ENCODE measurements at regions not wholly inside any gene's neighbourhood (a gene's known extent, or its start where the extent isn't known, plus 50 kb on each side); places are given as distances from the start of the nearest gene placed in this dataset.

- no peak for DNase-seq (ENCODE audit: low read depth)
These were observed 382.7 kb downstream of the SFMBT2 start for GRCh38 chr10:7027913-7028808.

DNA sequence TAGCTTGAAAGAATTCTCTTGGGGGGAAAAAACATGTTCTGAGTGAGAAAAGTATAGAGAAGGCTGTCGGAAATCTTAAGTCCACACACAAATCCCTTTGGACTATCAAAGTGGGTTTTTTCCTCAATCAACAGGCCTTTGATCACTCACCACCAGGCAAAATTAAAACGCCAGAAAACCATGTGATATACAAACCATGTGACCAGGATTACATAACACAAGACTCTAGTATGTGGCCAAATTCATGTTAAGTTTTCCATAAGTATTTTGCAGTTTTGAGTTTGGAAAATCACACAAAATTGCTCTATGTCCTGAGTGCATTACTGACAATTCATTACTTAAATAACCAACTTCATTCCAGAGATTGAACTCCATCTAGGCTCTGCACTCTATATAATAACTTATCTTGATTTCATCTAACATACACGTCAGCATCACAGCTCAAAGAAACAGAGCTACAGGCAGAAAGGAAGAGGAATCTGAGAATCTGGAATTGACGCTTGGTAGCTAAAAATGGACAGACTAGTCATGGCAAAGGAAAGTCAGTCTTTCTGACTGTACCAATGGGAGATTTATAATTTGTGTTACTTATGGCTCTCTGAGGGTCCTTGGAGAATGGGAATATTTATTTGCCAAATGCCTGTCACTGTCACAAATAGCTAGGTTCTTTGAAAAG lies 383.5 kb downstream of the SFMBT2 start:
- DNase-seq (ENCODE audit: low read depth), result no peak

GRCh38 chr10:7026818-7027217 lies 384.0 kb downstream of the SFMBT2 start:
- no peak for DNase-seq (ENCODE audit: low read depth)

DNA sequence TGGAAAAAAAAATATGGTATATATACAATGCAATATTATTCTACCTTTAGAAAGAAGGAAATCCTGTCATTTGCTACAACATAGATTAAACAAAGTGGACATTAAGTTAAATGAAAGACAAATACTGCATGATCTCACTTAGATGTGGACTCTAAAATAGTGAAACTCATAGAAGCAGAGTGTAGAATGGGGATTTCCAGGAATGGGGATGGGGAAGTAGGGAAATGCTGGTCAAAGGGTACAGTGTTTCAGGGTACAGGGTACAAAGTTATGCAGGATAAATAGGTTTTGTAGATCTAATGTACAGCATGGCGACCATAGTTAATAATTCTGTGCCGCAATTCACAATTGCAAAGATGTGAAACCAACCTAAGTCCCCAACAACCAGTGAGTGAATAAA lies 385.5 kb downstream of the SFMBT2 start:
- no peak for DNase-seq (ENCODE audit: low read depth)

GRCh38 chr10:7015457-7015856 lies 395.4 kb downstream of the SFMBT2 start:
- DNase-seq (ENCODE audit: low read depth), result no peak

DNA sequence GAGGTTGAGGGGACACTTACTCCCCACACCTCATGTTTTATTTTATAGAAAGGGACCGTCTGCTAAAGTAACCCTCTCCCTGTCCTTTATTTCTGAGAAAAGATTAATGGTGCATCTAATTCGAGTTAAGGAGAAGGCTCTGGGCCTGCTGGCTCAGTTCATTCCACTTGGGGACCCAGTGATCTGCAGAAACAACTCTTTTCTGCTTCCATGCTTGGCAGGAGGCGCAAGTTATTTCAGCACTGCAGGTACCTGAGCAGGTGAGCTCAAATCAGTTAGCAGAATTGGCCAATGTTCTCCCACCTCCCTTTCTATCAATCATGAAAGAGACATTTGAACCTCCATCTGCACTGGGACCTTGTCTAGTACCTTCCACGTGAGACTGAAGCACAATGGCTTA lies 396.1 kb downstream of the SFMBT2 start:
- no peak for DNase-seq (ENCODE audit: low read depth)

DNA sequence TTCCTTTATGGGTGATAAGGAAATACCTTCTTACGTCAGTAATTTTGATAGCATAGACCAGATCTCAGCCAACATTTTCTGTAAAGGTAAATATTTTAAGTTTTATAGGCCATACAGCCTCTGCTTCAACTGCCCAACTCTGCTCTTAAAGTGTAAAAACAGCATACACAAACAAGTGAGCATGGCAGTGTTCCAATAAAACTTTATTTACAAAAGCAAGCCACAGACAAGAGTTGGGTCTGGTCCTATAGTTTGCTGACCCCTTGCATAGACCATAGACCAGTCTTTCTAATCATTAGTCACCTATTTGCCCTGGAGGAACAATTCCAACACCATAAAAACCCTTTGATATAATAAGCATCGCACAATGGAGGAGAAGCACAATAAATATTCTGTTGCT lies 398.8 kb downstream of the SFMBT2 start:
- no peak for DNase-seq (ENCODE audit: low read depth)

DNA sequence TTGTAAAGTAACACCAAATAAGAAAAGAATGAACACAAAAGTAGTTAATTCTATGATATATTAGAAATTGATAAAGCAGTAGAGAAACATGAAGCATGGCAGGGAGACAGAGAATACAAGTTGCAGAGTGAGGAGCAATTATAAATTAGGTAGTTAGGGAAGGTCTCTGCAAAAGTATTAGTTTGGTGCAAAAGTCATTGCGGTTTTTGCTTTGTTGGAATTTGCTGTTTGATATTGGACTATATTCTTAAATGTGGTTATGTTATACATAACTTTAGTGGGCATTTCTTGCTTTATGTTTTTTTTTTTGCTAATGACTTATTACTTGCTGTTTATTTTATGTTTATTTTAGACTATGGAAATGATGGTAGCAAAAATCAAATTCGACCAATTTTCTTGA lies 402.2 kb downstream of the SFMBT2 start:
- no peak for DNase-seq (ENCODE audit: low read depth)

GRCh38 chr10:7007600-7008190 lies 403.1 kb downstream of the SFMBT2 start:
- no peak for DNase-seq (ENCODE audit: low read depth)

- DNase-seq (ENCODE audit: low read depth), result no peak
These were observed 404.3 kb downstream of the SFMBT2 start for GRCh38 chr10:7006566-7006965.

DNA sequence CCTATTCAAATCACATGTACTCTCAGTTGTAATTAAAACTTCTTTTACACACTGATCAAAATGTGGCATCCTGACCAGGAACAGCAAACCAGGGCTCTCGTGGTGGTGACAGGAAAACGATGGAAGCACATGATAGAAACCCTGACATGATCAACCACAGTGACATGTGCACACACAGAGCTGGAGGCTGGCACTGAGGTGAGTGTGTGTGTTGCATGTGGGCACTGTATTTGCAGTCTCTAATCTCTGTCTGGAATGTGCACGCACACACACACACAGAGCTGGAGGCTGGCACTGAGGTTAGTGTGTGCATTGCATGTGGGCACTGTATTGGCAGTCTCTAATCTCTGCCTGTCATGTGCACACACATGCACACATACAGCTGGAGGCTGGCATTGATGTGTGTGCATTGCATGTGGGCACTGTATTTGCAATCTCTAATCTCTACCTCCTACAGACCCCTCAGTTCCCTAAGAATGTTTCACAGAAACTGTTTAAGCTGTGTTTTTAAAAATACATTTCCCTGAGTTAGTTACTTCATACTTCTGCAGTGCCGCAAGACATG lies 406.9 kb downstream of the SFMBT2 start:
- no peak for DNase-seq (ENCODE audit: low read depth)

DNA sequence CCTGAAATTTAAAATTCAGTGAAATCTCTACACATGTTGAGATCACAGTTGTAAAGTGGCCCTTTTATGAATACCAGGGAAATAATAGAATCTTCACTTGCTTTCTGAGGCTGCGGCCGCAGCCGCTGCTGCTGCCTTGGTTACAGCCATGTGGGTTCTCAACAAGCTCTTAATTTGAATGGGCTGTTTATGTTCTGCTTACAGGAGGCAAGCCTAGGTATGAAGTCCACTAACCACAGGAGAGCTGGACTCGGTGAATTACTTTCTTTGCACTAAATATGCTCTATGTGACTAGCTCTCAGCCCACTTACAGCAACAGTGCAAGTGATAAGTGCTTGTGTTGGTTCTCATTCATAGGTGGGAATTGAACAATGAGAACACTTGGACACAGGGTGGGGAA lies 410.8 kb downstream of the SFMBT2 start:
- no peak for DNase-seq (ENCODE audit: low read depth)

DNA sequence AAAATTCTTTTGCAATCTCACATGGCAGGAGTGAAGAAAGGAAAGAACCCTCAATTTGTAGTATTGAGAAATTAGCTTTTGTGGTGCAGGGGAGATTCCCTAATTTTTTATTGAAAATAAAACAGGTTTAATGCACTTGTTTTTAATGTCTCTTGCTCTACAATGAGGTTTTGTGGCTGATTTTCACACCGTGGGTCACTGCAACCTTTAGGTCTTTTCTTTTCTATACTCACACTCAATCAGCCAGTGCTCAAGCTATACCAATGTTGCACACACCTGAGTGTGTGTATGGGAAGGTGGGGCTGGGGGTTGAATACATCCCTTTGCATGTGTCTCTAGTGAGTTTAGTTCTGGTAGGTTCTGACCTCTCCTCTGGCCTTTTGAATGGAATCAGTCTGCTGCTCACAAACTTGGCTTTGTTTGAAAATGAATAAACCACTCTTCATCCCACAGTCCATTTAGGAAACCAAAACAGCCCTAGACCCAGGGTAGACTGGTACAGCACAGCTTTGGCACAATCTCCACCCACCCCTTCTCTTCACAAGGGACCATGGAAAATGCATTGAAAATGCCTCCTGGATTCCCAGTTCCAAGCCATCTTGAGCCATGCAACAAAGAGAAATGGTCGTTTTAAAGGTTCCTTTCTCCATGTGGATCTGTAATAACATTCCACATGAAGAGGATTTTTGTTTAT lies 411.5 kb downstream of the SFMBT2 start:
- DNase-seq (ENCODE audit: low read depth), result no peak

DNA sequence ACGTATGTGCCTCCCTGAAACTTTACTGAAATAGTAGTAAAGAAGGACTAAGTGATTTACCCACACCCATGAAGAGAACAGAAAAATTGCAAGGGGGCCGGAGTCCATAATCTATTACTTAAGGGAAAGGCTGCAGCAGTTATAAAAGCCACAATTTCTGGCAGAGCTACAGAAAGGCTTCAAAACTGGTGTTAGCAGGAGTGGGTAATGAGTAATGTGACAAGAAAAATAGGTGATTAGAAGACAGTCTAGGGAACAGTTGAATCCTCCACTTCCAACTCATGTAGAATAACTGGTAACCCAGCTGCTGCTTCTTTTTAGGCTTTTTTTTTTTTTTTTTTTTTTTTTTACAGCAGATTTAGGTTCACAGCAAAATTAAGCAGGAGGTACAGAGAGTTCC lies 413.3 kb downstream of the SFMBT2 start:
- no peak for DNase-seq (ENCODE audit: low read depth)

- no peak for DNase-seq (ENCODE audit: low read depth)
These were observed 414.4 kb downstream of the SFMBT2 start for GRCh38 chr10:6996431-6996830.

DNA sequence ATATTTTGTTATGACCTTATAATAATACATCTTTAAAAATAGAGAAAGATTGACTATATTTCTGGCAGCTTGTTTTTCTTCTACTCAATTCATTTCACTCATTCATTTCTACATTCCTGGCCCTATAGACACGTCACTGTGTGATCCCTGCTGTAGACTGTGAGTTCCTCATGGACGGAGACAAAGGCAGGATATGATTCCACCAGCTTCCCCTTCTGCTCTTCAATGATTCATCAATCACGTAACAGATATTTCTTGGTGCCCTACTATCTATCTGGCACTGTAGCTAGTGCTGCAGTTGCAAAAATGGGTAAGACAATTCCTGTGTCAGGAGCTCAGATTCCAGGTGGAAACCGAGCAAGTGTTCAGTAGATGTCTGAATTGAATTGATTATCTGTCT lies 415.0 kb downstream of the SFMBT2 start:
- DNase-seq (ENCODE audit: low read depth), result no peak

GRCh38 chr10:6995341-6995740 lies 415.3 kb upstream of the PRKCQ start:
- peak; percentile 9 for DNase-seq (ENCODE audit: low read depth)

DNA sequence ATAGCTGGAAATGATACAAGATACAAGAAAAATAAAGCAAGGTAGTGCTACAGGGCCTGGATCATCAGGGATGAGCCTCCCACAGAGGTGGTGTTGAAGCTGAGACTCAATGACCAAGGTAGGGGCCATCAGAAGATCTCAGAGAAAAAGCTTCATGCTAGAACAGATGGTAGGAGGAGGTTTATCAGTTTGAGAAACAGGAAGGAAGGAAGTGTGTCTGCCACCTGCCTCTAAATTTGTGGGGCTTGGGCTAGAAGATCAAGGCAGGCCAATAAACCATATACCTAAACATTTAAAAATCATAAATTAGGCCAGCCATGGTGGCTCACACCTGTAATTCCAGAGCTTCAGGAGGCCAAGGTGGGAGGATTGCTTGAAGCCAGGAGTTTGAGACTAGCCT lies 410.8 kb upstream of the PRKCQ start:
- no peak for DNase-seq (ENCODE audit: low read depth)

DNA sequence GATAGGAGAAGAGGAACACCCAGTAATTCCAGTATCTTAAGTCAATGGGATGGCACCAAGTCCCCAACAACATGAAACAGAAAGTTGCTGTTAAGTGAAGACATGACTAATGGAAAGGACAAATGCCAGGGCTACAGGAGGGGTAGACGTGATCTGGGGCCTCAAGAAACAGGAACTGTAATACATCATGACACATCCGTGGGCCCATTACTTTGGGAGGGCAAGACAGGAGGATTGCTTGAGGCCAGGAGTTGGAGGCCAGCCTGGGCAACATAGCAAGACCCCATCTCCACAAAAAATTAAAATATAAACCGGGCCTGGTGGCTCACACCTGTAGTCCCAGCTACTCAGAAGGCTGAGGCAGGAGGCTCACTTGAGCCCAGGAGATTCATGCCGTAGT lies 408.6 kb upstream of the PRKCQ start:
- DNase-seq (ENCODE audit: low read depth), result no peak

GRCh38 chr10:6987536-6987945 lies 407.5 kb upstream of the PRKCQ start:
- no peak for DNase-seq (ENCODE audit: low read depth)

DNA sequence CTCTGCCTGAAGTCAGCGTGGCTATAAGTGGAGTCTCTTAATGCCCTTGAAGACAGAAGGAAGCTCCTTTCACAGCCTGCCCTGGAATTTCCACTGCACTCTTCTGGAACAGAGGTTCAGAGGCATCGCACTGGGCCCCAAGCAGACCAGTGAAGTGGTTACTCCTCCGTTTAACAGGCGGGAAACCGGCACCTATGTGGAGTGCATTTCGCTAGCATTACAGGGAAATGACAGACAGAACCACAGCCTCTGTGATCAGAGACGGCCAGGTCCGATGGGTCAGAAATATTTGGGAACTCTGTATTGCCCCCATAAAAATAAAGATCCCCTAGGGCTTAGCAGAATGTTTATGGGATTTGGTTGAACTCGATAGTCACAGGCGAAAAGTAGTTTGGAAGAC lies 406.9 kb upstream of the PRKCQ start:
- no peak for DNase-seq (ENCODE audit: low read depth)

DNA sequence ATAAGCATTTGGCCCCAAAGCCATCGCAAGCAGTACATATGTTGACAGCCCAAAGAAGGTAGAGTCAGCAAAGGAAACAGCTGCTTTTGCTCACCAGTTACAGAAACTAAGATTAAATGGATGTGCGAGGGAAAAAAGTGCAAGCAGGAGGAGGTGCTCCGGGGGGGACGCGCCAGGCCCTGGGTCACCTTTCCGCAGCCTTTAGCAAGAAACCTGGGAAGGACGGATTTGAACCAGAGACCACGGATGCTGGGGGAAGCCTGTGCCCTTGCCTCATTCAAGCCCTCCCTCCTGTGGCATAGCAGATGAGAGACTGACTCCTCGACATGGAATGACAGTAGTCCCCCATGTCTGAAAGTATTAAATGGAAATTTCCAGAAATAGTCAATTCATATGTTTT lies 405.6 kb upstream of the PRKCQ start:
- no peak for DNase-seq (ENCODE audit: low read depth)

All from fibroblast of gingiva (primary cell).